GM12878 (cell line): ENCODE measurements at regions not wholly inside any gene's neighbourhood (a gene's known extent, or its start where the extent isn't known, plus 50 kb on each side); places are given as distances from the start of the nearest gene placed in this dataset.

Experiments
- ATAC-seq: fragments of 200-7000 bp; cut with Tn5 transposase; 3 replicates; pipeline ENCODE4 v1.9.1; 2020; ENCODE audit warnings: mild to moderate bottlenecking, moderate library complexity
- BruUV-seq: library from RNA; stranded (reverse); fragments of 400-500 nt; replicated peaks from 2 replicates; lab custom pipeline; 2021; lab: Mats Ljungman, UMichigan
- CTCF ChIA-PET: fragments of 300-600 bp; sonication (Branson Sonifier 250); formaldehyde crosslinking; extraction: SDS; loops from one replicate; lab custom pipeline; 2021; ENCODE audit warnings: inconsistent platforms; lab: Yijun Ruan, JAX
- POLR2A ChIA-PET: fragments of 350-600 bp; formaldehyde crosslinking; extraction: SDS; loops from one replicate; lab custom pipeline; 2021; ENCODE audit warnings: inconsistent platforms; lab: Charles Lee
- RAD21 ChIA-PET: fragments of 300-600 bp; sonication (Branson Sonifier 250); formaldehyde crosslinking; loops from one replicate; lab custom pipeline; 2023; ENCODE audit warnings: antibody characterized with exemption; ENCODE audit not compliant: unreplicated experiment; lab: Charles Lee
- SMC1A ChIA-PET: fragments of 300-600 bp; sonication (Branson Sonifier 250); formaldehyde crosslinking; loops from one replicate; lab custom pipeline; 2023; ENCODE audit not compliant: unreplicated experiment, uncharacterized antibody; lab: Charles Lee
- DNase-seq: peaks from one replicate; pipeline ENCODE4 v3.0.0-alpha.2; 2011; ENCODE audit warnings: low read depth, low spot score
- FAIRE-seq: peaks from 3 replicates; lab custom pipeline; 2011; peaks lifted over from hg19 to GRCh38; lab: Jason Lieb, UNC
- H2AFZ ChIP-seq: 2 replicates; pipeline ENCODE4 v1.6.0; 2011; ENCODE audit warnings: low read depth, low read length, control low read depth; ENCODE audit not compliant: control insufficient read depth
- H3K27ac ChIP-seq: 2 replicates; pipeline ENCODE4 v1.5.1; 2011; ENCODE audit warnings: control low read depth; ENCODE audit not compliant: control insufficient read depth, insufficient read depth
- H3K27me3 ChIP-seq, 2 experiments: replicated peaks in 1 of 2; 2 replicates each; pipeline versions ENCODE4 v1.6.0 to v1.6.1; 2011; ENCODE audit warnings: low read length in 1 of 2; ENCODE audit not compliant: control insufficient read depth in 2 of 2, insufficient read depth in 2 of 2
- H3K36me3 ChIP-seq, 2 experiments: 2 replicates each; pipeline ENCODE4 v1.5.1; 2011; ENCODE audit warnings: low read length in 1 of 2; ENCODE audit not compliant: control insufficient read depth in 2 of 2, insufficient read depth in 2 of 2
- H3K4me1 ChIP-seq: 2 replicates; pipeline ENCODE4 v1.6.1; 2011; ENCODE audit warnings: mild to moderate bottlenecking, low read length, moderate library complexity, mixed read lengths; ENCODE audit not compliant: control insufficient read depth, insufficient read depth
- H3K4me2 ChIP-seq: 2 replicates; pipeline ENCODE4 v1.6.0; 2011; ENCODE audit warnings: control low read depth; ENCODE audit not compliant: control insufficient read depth, insufficient read depth
- H3K4me3 ChIP-seq: fragments of 200-600 bp; sonication (generic); 2 replicates; pipeline ENCODE4 v1.5.1; 2016
- H3K79me2 ChIP-seq: 2 replicates; pipeline ENCODE4 v1.6.0; 2011; ENCODE audit warnings: low read length; ENCODE audit not compliant: control insufficient read depth, insufficient read depth
- H3K9ac ChIP-seq: 2 replicates; pipeline ENCODE4 v1.8.0; 2011; ENCODE audit warnings: low read length, control low read depth, mixed read lengths; ENCODE audit not compliant: control insufficient read depth, insufficient read depth
- H3K9me3 ChIP-seq: replicated peaks from 3 replicates; pipeline ENCODE4 v1.5.1; 2011; ENCODE audit warnings: mild to moderate bottlenecking, low read length; ENCODE audit not compliant: control insufficient read depth, insufficient read depth
- H4K20me1 ChIP-seq: 2 replicates; pipeline ENCODE4 v1.6.0; 2011; ENCODE audit not compliant: control insufficient read depth, insufficient read depth
- BACH1 ChIP-seq: fragments of 450-650 bp; IDR thresholded peaks from 2 replicates; pipeline ENCODE4 v1.6.1; 2017; ENCODE audit warnings: mild to moderate bottlenecking, borderline replicate concordance
- BCLAF1 ChIP-seq: fragments of 450-650 bp; IDR thresholded peaks from 2 replicates; pipeline ENCODE4 v1.6.1; 2017; ENCODE audit warnings: antibody characterized with exemption, mild to moderate bottlenecking, moderate library complexity
- BRCA1 ChIP-seq: IDR thresholded peaks from 2 replicates; pipeline ENCODE4 v1.6.1; 2011; ENCODE audit warnings: low read depth, low read length, improper control_type of control experiment
- CBFB ChIP-seq: IDR thresholded peaks from 2 replicates; pipeline ENCODE4 v1.6.1; 2016; ENCODE audit warnings: antibody characterized with exemption, low read depth
- CHD1 ChIP-seq: IDR thresholded peaks from 2 replicates; pipeline ENCODE4 v1.6.1; 2012; ENCODE audit warnings: low read depth, low read length, improper control_type of control experiment
- EED ChIP-seq: sonication (generic); IDR thresholded peaks from 2 replicates; pipeline ENCODE4 v1.6.1; 2016; ENCODE audit warnings: antibody characterized with exemption, low read depth
- GABPA ChIP-seq: IDR thresholded peaks from 2 replicates; pipeline ENCODE4 v1.6.1; 2014; ENCODE audit warnings: antibody characterized with exemption, low read depth, mild to moderate bottlenecking, inconsistent platforms
- MTA2 ChIP-seq: fragments of 450-650 bp; IDR thresholded peaks from 2 replicates; pipeline ENCODE4 v1.6.1; 2016; ENCODE audit warnings: low read depth, mild to moderate bottlenecking, moderate library complexity
- NFYA ChIP-seq: IDR thresholded peaks from 2 replicates; pipeline ENCODE4 v1.6.1; 2011; ENCODE audit warnings: low read depth, mild to moderate bottlenecking, low read length, improper control_type of control experiment, borderline replicate concordance
- POLR2AphosphoS2 ChIP-seq: IDR thresholded peaks from 2 replicates; pipeline ENCODE4 v1.6.1; 2011; ENCODE audit warnings: low read depth, mild to moderate bottlenecking, low read length, improper control_type of control experiment, moderate library complexity
- SKIL ChIP-seq: fragments of 450-650 bp; IDR thresholded peaks from 2 replicates; pipeline ENCODE4 v1.6.1; 2017; ENCODE audit warnings: mild to moderate bottlenecking, low read depth, inconsistent platforms; ENCODE audit not compliant: poor library complexity, severe bottlenecking
- SMAD1 ChIP-seq: fragments of 450-650 bp; IDR thresholded peaks from 2 replicates; pipeline ENCODE4 v1.6.1; 2018; ENCODE audit warnings: mild to moderate bottlenecking, low read depth; ENCODE audit not compliant: partially characterized antibody
- TCF12 ChIP-seq: IDR thresholded peaks from 2 replicates; pipeline ENCODE4 v1.6.1; 2011; ENCODE audit warnings: low read depth, mild to moderate bottlenecking, low read length
- ZNF217 ChIP-seq: fragments of 450-650 bp; IDR thresholded peaks from 2 replicates; pipeline ENCODE4 v1.6.1; 2017; ENCODE audit warnings: antibody characterized with exemption, mild to moderate bottlenecking
- ZNF24 ChIP-seq: fragments of 450-650 bp; IDR thresholded peaks from 2 replicates; pipeline ENCODE4 v1.6.1; 2017; ENCODE audit warnings: antibody characterized with exemption, mild to moderate bottlenecking
- WGBS: methylation state at CpG from one replicate; pipeline ENCODE4 v1.1.6; 2016; ENCODE audit warnings: low lambda C conversion rate; ENCODE audit not compliant: insufficient replicate concordance, insufficient coverage; ENCODE audit errors: missing lambda C conversion rate; 5-methylcytosine and 5-hydroxymethylcytosine counted together
- in situ Hi-C: fragments of 300-500 bp; cut with MboI; formaldehyde crosslinking; loops from 9 replicates; pipeline ENCODE4 v1.14.3; 2018; ENCODE audit warnings: mixed read lengths
- intact Hi-C: fragments of 100-400 bp; cut with micrococcal nuclease; formaldehyde crosslinking; loops from one replicate; pipeline ENCODE4 v1.14.2; 2022; ENCODE audit not compliant: unreplicated experiment
- TF ChIP-seq, protein P1 (sequence below): fragments of 450-650 bp; IDR thresholded peaks from 2 replicates; pipeline ENCODE4 v1.6.1; 2016; ENCODE audit warnings: mild to moderate bottlenecking
- TF ChIP-seq, protein P2 (sequence below): fragments of 450-650 bp; IDR thresholded peaks from 2 replicates; pipeline ENCODE4 v1.6.1; 2017; ENCODE audit warnings: low read depth, mild to moderate bottlenecking, moderate library complexity

DNA sequence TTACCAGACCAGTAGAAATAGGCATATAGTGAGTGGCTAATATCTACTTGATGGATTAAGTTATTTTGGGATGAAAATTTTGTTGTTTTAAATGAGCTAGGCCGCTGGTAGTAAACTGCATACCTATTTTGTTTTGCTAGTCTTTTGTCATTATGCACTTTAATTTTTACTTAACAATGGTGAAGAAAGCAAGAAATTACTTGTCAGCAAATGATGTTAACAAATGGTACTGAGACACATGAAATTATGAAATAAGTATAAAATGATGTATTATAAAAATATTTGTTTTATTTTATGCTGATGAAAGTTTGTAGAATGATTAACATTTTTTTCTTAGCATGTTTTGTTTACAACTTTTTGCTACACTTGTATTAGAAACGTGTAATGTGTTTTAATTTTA, 807.7 kb downstream of the TBC1D32 start (continued):
- TF ChIP-seq SMAD1 = no peak

GRCh38 chr6:120514544-120514943, 819.7 kb downstream of the TBC1D32 start:
- ChIA-PET SMC1A (no interaction called here), CTCF (no interaction called here), RAD21 (no interaction called here), POLR2A (no interaction called here)
- no peak overlapping the region for H3K27ac ChIP-seq
- no peaks in the 10 kb centered on the region for H3K9me3 ChIP-seq
- H4K20me1 ChIP-seq = no peaks in the 10 kb centered on the region
- no peaks in the 10 kb centered on the region for H3K79me2 ChIP-seq
- H3K36me3 ChIP-seq = no peaks in the 10 kb centered on the region
- H3K9ac ChIP-seq = no peak overlapping the region
- H3K27me3 ChIP-seq = no peaks in the 10 kb centered on the region
- intact Hi-C loops (no loop called here), in situ Hi-C loops (no loop called here)
- no peak overlapping the region for H3K4me3 ChIP-seq
- H2AFZ ChIP-seq = no peak overlapping the region
- no peaks in the 10 kb centered on the region for H3K4me1 ChIP-seq
- WGBS = 0% methylated on average over 1 of the region's 1 CpG
- no TSS peak for BruUV-seq
- ATAC-seq (no peak), DNase-seq (no peak), FAIRE-seq (no peak)
- H3K4me2 ChIP-seq = no peak overlapping the region
- TF ChIP-seq MTA2 (no peak), BRCA1 (no peak), CHD1 (no peak), BACH1 (no peak), EED (no peak), ZNF217 (no peak), ZNF24 (no peak), BCLAF1 (no peak), SKIL (no peak), NFYA (no peak), GABPA (no peak), POLR2AphosphoS2 (no peak), CBFB (no peak), TCF12 (no peak)
- TF ChIP-seq, protein P1, sequence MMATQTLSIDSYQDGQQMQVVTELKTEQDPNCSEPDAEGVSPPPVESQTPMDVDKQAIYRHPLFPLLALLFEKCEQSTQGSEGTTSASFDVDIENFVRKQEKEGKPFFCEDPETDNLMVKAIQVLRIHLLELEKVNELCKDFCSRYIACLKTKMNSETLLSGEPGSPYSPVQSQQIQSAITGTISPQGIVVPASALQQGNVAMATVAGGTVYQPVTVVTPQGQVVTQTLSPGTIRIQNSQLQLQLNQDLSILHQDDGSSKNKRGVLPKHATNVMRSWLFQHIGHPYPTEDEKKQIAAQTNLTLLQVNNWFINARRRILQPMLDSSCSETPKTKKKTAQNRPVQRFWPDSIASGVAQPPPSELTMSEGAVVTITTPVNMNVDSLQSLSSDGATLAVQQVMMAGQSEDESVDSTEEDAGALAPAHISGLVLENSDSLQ = no peak
- TF ChIP-seq, protein P2, sequence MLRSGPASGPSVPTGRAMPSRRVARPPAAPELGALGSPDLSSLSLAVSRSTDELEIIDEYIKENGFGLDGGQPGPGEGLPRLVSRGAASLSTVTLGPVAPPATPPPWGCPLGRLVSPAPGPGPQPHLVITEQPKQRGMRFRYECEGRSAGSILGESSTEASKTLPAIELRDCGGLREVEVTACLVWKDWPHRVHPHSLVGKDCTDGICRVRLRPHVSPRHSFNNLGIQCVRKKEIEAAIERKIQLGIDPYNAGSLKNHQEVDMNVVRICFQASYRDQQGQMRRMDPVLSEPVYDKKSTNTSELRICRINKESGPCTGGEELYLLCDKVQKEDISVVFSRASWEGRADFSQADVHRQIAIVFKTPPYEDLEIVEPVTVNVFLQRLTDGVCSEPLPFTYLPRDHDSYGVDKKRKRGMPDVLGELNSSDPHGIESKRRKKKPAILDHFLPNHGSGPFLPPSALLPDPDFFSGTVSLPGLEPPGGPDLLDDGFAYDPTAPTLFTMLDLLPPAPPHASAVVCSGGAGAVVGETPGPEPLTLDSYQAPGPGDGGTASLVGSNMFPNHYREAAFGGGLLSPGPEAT = no peak
